ENCODE measurements at regions not wholly inside any gene's neighbourhood (a gene's known extent, or its start where the extent isn't known, plus 50 kb on each side); places are given as distances from the start of the nearest gene placed in this dataset.
A peak's percentile ranks its signal among the peaks of the same experiment; 100 is the strongest.

DNA sequence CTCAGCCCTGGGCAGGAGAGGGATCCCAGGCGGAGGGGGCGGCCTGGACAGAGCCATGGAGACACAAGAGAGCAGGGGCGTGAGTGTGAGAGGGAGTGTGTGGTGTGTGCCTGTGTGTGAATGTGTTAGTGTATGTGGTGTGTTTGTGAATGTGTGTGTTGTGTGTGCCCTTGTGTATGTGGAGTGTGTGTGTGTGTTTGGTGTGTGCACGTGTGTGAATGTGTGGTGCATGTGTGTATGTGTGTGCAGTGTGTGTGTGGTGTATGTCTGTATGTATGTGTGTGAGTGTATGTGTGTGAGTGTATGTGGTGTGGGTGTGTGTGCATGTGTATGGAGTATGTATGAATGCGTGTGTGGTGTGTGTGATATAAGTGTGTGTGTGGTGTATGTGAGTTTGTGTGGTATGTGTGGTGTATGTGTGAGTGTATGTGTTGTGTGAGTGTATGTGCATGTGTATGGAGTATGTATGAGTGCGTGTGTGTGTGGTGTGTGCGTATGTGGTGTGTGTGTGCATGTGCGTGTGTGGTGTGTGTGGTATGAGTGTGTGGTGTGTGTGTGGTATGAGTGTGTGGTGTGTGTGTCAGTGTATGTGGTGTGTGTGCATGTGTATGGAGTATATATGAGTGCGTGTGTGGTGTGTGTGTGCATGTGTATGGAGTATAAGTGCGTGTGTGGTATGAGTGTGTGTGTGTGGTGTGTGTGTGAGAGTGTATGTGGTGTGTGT is 175.2 kb upstream of the AFDN start (continued):
- TF ChIP-seq MAZ (IDR thresholded peaks at IDR 0.05; ENCODE audit: borderline replicate concordance, low read depth, low read length), result no peak
- 0 out of 2 replicates have a peak, but pooled peaks have one; percentile 35 for TF ChIP-seq MAZ (CRISPR knock-in tag; IDR thresholded peaks at IDR 0.05; ENCODE audit: low read depth)
- no peak for TF ChIP-seq ZSCAN12 (CRISPR knock-in tag; IDR thresholded peaks at IDR 0.05)
- TF ChIP-seq ZNF776 (CRISPR knock-in tag; IDR thresholded peaks at IDR 0.05), result no peak
- peak; percentile 85 for TF ChIP-seq PHB2 (IDR thresholded peaks at IDR 0.05; ENCODE audit: partially characterized antibody)
- TF ChIP-seq ZFP62 (CRISPR knock-in tag; IDR thresholded peaks at IDR 0.05), result no peak
- TF ChIP-seq, protein P1, sequence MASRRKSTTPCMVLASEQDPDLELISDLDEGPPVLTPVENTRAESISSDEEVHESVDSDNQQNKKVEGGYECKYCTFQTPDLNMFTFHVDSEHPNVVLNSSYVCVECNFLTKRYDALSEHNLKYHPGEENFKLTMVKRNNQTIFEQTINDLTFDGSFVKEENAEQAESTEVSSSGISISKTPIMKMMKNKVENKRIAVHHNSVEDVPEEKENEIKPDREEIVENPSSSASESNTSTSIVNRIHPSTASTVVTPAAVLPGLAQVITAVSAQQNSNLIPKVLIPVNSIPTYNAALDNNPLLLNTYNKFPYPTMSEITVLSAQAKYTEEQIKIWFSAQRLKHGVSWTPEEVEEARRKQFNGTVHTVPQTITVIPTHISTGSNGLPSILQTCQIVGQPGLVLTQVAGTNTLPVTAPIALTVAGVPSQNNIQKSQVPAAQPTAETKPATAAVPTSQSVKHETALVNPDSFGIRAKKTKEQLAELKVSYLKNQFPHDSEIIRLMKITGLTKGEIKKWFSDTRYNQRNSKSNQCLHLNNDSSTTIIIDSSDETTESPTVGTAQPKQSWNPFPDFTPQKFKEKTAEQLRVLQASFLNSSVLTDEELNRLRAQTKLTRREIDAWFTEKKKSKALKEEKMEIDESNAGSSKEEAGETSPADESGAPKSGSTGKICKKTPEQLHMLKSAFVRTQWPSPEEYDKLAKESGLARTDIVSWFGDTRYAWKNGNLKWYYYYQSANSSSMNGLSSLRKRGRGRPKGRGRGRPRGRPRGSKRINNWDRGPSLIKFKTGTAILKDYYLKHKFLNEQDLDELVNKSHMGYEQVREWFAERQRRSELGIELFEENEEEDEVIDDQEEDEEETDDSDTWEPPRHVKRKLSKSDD (CRISPR knock-in tag; IDR thresholded peaks at IDR 0.05; ENCODE audit: low read depth), result no peak
- TF ChIP-seq ZNF570 (CRISPR knock-in tag; IDR thresholded peaks at IDR 0.05; ENCODE audit: borderline replicate concordance), result no peak
- TF ChIP-seq, protein P2, sequence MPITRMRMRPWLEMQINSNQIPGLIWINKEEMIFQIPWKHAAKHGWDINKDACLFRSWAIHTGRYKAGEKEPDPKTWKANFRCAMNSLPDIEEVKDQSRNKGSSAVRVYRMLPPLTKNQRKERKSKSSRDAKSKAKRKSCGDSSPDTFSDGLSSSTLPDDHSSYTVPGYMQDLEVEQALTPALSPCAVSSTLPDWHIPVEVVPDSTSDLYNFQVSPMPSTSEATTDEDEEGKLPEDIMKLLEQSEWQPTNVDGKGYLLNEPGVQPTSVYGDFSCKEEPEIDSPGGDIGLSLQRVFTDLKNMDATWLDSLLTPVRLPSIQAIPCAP (CRISPR knock-in tag; IDR thresholded peaks at IDR 0.05; ENCODE audit: low read depth), result no peak
- no peak for TF ChIP-seq ARNTL (CRISPR knock-in tag; IDR thresholded peaks at IDR 0.05)
- TF ChIP-seq, protein P3, sequence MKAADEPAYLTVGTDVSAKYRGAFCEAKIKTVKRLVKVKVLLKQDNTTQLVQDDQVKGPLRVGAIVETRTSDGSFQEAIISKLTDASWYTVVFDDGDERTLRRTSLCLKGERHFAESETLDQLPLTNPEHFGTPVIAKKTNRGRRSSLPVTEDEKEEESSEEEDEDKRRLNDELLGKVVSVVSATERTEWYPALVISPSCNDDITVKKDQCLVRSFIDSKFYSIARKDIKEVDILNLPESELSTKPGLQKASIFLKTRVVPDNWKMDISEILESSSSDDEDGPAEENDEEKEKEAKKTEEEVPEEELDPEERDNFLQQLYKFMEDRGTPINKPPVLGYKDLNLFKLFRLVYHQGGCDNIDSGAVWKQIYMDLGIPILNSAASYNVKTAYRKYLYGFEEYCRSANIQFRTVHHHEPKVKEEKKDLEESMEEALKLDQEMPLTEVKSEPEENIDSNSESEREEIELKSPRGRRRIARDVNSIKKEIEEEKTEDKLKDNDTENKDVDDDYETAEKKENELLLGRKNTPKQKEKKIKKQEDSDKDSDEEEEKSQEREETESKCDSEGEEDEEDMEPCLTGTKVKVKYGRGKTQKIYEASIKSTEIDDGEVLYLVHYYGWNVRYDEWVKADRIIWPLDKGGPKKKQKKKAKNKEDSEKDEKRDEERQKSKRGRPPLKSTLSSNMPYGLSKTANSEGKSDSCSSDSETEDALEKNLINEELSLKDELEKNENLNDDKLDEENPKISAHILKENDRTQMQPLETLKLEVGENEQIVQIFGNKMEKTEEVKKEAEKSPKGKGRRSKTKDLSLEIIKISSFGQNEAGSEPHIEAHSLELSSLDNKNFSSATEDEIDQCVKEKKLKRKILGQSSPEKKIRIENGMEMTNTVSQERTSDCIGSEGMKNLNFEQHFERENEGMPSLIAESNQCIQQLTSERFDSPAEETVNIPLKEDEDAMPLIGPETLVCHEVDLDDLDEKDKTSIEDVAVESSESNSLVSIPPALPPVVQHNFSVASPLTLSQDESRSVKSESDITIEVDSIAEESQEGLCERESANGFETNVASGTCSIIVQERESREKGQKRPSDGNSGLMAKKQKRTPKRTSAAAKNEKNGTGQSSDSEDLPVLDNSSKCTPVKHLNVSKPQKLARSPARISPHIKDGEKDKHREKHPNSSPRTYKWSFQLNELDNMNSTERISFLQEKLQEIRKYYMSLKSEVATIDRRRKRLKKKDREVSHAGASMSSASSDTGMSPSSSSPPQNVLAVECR (CRISPR knock-in tag; IDR thresholded peaks at IDR 0.05; ENCODE audit: borderline replicate concordance), result 0 out of 2 replicates have a peak, but pooled peaks have one; percentile 24
- TF ChIP-seq SCMH1 (CRISPR knock-in tag; IDR thresholded peaks at IDR 0.05; ENCODE audit: borderline replicate concordance), result no peak
- TF ChIP-seq, protein P4, sequence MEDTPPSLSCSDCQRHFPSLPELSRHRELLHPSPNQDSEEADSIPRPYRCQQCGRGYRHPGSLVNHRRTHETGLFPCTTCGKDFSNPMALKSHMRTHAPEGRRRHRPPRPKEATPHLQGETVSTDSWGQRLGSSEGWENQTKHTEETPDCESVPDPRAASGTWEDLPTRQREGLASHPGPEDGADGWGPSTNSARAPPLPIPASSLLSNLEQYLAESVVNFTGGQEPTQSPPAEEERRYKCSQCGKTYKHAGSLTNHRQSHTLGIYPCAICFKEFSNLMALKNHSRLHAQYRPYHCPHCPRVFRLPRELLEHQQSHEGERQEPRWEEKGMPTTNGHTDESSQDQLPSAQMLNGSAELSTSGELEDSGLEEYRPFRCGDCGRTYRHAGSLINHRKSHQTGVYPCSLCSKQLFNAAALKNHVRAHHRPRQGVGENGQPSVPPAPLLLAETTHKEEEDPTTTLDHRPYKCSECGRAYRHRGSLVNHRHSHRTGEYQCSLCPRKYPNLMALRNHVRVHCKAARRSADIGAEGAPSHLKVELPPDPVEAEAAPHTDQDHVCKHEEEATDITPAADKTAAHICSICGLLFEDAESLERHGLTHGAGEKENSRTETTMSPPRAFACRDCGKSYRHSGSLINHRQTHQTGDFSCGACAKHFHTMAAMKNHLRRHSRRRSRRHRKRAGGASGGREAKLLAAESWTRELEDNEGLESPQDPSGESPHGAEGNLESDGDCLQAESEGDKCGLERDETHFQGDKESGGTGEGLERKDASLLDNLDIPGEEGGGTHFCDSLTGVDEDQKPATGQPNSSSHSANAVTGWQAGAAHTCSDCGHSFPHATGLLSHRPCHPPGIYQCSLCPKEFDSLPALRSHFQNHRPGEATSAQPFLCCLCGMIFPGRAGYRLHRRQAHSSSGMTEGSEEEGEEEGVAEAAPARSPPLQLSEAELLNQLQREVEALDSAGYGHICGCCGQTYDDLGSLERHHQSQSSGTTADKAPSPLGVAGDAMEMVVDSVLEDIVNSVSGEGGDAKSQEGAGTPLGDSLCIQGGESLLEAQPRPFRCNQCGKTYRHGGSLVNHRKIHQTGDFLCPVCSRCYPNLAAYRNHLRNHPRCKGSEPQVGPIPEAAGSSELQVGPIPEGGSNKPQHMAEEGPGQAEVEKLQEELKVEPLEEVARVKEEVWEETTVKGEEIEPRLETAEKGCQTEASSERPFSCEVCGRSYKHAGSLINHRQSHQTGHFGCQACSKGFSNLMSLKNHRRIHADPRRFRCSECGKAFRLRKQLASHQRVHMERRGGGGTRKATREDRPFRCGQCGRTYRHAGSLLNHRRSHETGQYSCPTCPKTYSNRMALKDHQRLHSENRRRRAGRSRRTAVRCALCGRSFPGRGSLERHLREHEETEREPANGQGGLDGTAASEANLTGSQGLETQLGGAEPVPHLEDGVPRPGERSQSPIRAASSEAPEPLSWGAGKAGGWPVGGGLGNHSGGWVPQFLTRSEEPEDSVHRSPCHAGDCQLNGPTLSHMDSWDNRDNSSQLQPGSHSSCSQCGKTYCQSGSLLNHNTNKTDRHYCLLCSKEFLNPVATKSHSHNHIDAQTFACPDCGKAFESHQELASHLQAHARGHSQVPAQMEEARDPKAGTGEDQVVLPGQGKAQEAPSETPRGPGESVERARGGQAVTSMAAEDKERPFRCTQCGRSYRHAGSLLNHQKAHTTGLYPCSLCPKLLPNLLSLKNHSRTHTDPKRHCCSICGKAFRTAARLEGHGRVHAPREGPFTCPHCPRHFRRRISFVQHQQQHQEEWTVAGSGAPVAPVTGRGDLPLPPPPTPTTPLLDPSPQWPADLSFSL (CRISPR knock-in tag; IDR thresholded peaks at IDR 0.05), result peak; percentile 98
- TF ChIP-seq GTF2F1 (IDR thresholded peaks at IDR 0.05; ENCODE audit: low read length), result no peak
